LNCaP clone FGC (cell line): ENCODE measurements at regions not wholly inside any gene's neighbourhood (a gene's known extent, or its start where the extent isn't known, plus 50 kb on each side); places are given as distances from the start of the nearest gene placed in this dataset.

Experiments used
- DNase-seq: peaks from one replicate; pipeline ENCODE4 v3.0.0-alpha.2; 2011; ENCODE audit warnings: low read depth
- H3K4me3 ChIP-seq: 2 replicates; pipeline ENCODE4 v1.5.1; 2011; ENCODE audit warnings: mild to moderate bottlenecking, low read depth, low read length, control low read depth
- CTCF ChIP-seq: IDR thresholded peaks from 2 replicates; pipeline ENCODE4 v1.5.1; 2012; ENCODE audit warnings: mild to moderate bottlenecking; ENCODE audit not compliant: control insufficient read depth, insufficient read depth; ENCODE audit errors: extremely low read depth

DNA sequence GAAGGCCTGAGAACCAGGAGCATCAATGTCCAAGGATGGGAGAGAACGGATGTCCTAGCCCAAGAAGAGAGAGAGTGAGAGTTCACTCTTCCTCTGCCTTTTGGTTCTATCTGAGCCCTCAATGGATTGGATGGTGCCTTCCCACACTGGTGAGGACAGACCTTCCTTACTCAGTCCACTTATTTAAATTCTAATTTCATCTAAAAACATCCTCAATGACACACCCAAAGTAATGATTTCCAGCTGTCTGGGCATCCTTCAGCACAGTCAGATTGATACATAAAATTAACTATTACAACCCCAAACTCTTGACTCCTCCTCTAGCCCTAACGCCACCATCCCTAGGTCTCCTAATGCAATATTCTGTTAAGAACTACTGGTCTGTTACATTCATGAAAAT lies 122.0 kb downstream of the GAS1 start:
- no peak overlapping the region for H3K4me3 ChIP-seq
- DNase-seq, result no peak
- no peak for TF ChIP-seq CTCF

GRCh38 chr9:86822006-86822801 lies 125.1 kb downstream of the GAS1 start:
- DNase-seq, result no peak
- no peak for TF ChIP-seq CTCF
- H3K4me3 ChIP-seq, result no peak overlapping the region

DNA sequence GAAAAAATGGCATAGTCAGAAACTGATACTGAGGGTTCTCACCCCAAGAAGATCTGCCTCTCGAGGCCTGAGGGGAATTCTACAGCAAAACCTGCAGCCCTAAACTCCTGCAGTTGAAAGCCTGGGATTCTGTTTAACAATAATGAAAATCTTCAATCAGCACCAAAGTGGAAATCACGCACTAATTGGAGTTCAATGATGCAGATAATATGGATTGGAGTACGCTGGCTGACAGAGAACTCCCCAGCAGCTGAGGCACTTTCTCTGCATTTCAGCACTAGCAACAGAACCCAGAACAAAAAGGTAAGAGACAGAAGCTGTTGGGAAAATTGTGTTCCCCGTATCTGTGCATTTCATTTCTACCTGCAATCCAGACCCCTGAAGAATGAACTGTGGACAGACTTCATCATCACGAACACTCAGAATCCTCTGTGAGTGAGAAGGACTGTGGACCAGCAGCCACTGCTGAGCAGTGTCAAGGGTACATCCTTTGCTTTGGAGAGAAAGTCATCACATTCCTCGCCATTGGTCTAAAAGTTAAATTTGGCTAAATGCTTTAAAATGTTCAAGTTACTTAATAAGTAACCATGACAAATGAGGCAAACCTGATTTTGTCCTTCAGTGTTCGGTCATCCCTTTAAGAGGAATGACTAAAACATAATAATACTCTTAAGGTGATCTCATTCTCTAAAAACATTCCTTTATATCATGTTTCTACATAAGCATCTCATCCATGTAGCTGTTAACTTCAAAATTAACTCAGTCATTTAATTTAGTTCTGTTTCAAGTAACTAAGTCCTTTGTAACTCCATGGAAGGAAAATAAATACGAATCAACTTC lies 126.1 kb downstream of the GAS1 start:
- no peak for TF ChIP-seq CTCF
- no peak overlapping the region for H3K4me3 ChIP-seq
- DNase-seq, result no peak

- no peak overlapping the region for H3K4me3 ChIP-seq
- TF ChIP-seq CTCF, result no peak
- DNase-seq, result no peak
These were observed 127.8 kb downstream of the GAS1 start for GRCh38 chr9:86819552-86819951.

DNA sequence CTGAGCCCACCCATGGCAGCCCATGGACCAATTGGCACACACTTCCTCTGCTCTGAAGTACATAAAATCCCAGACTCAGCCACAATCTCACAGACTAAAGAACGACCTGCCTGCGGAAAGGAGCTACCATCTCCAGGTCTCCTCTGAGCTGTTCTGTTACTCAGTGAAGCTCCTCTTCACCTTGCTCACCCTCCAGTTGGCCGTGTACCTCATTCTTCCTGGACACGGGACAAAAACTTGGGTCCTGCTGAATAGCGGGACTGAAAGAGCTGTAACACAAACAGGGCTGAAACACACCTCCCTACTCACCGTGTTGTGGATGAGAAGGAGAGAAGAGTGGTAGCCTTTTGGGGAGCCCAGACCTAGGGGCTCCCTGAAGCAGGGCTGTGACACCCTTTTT lies 128.7 kb downstream of the GAS1 start:
- no peak for TF ChIP-seq CTCF
- no peak for DNase-seq

DNA sequence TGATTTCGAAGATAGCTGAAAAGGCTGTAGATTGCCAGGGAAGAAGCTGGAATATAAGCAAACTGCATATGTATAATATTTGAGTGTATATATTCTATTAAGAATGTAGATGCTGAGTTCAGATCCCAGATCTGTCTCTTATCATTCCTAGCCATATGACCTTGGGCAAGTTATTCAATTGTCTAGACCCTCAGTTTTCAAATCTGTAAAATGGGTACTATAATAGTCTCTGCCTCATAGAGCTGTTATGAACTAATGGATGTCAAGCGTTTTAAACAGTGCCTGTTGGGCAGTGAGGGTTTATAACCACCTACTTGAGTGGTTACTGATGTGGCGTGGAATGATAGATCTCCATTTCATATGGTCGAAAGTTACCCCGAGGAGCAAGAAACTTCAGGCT lies 130.4 kb downstream of the GAS1 start:
- no peak for DNase-seq
- no peak overlapping the region for H3K4me3 ChIP-seq
- TF ChIP-seq CTCF, result no peak

More for the DNA sequence above, 128.7 kb downstream of the GAS1 start:
- no peak overlapping the region for H3K4me3 ChIP-seq

GRCh38 chr9:86816366-86816765 lies 130.9 kb downstream of the GAS1 start:
- DNase-seq, result no peak
- TF ChIP-seq CTCF, result no peak

More at GRCh38 chr9:86816366-86816765, 130.9 kb downstream of the GAS1 start:
- no peak overlapping the region for H3K4me3 ChIP-seq
